ENCODE measurements at regions not wholly inside any gene's neighbourhood (a gene's known extent, or its start where the extent isn't known, plus 50 kb on each side); places are given as distances from the start of the nearest gene placed in this dataset.

DNA sequence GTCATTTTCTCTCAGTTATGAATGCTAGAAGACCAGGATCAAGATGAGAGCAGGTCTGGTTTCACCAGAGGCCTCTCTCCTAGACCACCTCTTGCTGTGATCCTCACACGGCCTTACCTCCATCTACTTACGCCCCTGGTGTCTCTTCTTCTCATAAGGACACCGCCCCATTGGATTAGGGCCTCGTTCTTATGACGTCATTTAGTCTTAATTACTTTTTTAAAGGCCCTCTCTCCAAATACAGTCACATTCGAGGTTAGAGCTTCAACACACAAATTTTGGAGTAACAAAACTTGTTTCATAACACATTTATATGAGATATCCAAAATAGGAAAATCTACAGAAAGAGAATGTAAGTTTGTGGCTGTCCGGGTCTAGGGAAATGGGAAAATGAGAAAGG is 391.0 kb upstream of the PITX2 start:
- no peak overlapping the region for H3K27ac ChIP-seq (ENCODE audit: low read depth, low read length)
- H3K36me3 ChIP-seq (ENCODE audit: control insufficient read depth, insufficient read depth, low read length) = no peaks in the 10 kb centered on the region
- Mint-ChIP-seq H3K27me3 (ENCODE audit: insufficient read depth) (peaks cover 2% of the 10 kb centered on the region), H3K27ac (no peak overlapping the region), H3K36me3 (ENCODE audit: low read depth) (no peaks in the 10 kb centered on the region), H3K4me1 (peaks cover 20% of the 10 kb centered on the region), H3K9me3 (no peaks in the 10 kb centered on the region), H3K4me3 (no peak overlapping the region)
- TF ChIP-seq, protein P1, sequence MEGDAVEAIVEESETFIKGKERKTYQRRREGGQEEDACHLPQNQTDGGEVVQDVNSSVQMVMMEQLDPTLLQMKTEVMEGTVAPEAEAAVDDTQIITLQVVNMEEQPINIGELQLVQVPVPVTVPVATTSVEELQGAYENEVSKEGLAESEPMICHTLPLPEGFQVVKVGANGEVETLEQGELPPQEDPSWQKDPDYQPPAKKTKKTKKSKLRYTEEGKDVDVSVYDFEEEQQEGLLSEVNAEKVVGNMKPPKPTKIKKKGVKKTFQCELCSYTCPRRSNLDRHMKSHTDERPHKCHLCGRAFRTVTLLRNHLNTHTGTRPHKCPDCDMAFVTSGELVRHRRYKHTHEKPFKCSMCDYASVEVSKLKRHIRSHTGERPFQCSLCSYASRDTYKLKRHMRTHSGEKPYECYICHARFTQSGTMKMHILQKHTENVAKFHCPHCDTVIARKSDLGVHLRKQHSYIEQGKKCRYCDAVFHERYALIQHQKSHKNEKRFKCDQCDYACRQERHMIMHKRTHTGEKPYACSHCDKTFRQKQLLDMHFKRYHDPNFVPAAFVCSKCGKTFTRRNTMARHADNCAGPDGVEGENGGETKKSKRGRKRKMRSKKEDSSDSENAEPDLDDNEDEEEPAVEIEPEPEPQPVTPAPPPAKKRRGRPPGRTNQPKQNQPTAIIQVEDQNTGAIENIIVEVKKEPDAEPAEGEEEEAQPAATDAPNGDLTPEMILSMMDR (conservative IDR thresholded peaks at IDR 0.05) = no peak
- 87 to 94% methylated on average over 3 to 7 of the region's 7 CpGs for WGBS, 2 experiments (ENCODE audit: insufficient coverage in 1 of 2, insufficient read length in 1 of 2)
- no peaks in the 10 kb centered on the region for H3K9me3 ChIP-seq (ENCODE audit: control insufficient read depth, low read length)
- H3K27me3 ChIP-seq (ENCODE audit: control insufficient read depth, insufficient read depth, low read length, poor library complexity, severe bottlenecking) = no peaks in the 10 kb centered on the region
- DNase-seq = no peak
- H3K4me1 ChIP-seq (ENCODE audit: control insufficient read depth, insufficient read depth, low read length) = peaks cover 2% of the 10 kb centered on the region
- no peak overlapping the region for H3K4me3 ChIP-seq (ENCODE audit: low read length)
- no peak overlapping the region for H3K9ac ChIP-seq (ENCODE audit: extremely low read depth, low read length, poor library complexity, severe bottlenecking)

DNA sequence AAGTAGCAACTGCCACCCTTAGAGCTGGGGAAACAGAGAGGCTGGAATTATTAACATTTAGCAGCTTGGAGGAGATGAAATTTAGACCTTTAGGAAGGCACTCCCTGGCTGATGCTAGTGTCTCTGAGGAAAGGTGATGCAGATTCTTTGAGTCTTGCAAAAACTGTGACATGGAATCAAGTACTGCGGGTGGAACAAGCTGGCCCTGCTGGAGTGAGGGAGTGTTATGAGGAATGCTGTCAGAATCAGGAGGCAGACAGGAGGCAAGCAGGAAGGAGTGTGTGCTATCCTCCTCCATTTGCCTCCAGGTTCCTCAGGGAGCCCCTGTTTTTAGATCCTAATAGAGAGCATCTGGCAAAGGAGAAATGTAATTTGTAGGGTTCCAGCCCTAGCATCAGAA is 391.7 kb upstream of the PITX2 start:
- peaks cover 20% of the 10 kb centered on the region for H3K4me1 Mint-ChIP-seq
- TF ChIP-seq, protein P1 (conservative IDR thresholded peaks at IDR 0.05) = no peak
- H3K9me3 ChIP-seq (ENCODE audit: control insufficient read depth, low read length) = no peaks in the 10 kb centered on the region
- no peaks in the 10 kb centered on the region for H3K36me3 ChIP-seq (ENCODE audit: control insufficient read depth, insufficient read depth, low read length)
- H3K4me1 ChIP-seq (ENCODE audit: control insufficient read depth, insufficient read depth, low read length) = peaks cover 2% of the 10 kb centered on the region
- H3K27me3 Mint-ChIP-seq (ENCODE audit: insufficient read depth) = peaks cover 2% of the 10 kb centered on the region
- H3K4me3 Mint-ChIP-seq = no peak overlapping the region
- no peaks in the 10 kb centered on the region for H3K27me3 ChIP-seq (ENCODE audit: control insufficient read depth, insufficient read depth, low read length, poor library complexity, severe bottlenecking)
- no peak overlapping the region for H3K9ac ChIP-seq (ENCODE audit: extremely low read depth, low read length, poor library complexity, severe bottlenecking)
- WGBS, 2 experiments (ENCODE audit: insufficient coverage in 1 of 2, insufficient read length in 1 of 2) = 85% methylated on average over 1 of the region's 1 CpG; no CpG with 5 or more reads in 1 of the 2 experiments
- H3K4me3 ChIP-seq (ENCODE audit: low read length) = no peak overlapping the region
- H3K27ac Mint-ChIP-seq = no peak overlapping the region
- H3K27ac ChIP-seq (ENCODE audit: low read depth, low read length) = no peak overlapping the region
- no peaks in the 10 kb centered on the region for H3K36me3 Mint-ChIP-seq (ENCODE audit: low read depth)
- DNase-seq = peak; percentile 44
- H3K9me3 Mint-ChIP-seq = no peaks in the 10 kb centered on the region

DNA sequence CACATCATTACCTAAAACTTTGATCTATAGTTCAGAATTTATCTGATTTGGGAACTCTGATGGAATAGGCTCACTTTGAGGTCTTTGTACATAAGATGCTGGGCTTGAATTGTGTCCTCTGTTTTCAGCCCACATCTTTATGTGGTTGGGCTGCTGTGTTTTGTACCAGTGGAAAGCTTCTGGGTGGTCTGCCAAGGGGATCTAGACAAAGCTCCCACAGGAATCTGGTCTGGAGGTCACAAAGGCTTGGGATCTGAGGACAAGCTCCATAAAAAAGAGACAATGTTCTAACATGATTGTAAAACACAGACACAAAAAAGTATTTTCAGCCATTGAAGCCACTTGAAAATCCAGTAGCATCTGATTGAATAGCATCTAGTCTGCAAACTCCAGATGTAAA is 393.5 kb upstream of the PITX2 start:
- H3K9me3 Mint-ChIP-seq = no peaks in the 10 kb centered on the region
- H3K36me3 Mint-ChIP-seq (ENCODE audit: low read depth) = no peaks in the 10 kb centered on the region
- no peak overlapping the region for H3K27ac ChIP-seq (ENCODE audit: low read depth, low read length)
- DNase-seq = no peak
- no peak overlapping the region for H3K27ac Mint-ChIP-seq
- no peak overlapping the region for H3K9ac ChIP-seq (ENCODE audit: extremely low read depth, low read length, poor library complexity, severe bottlenecking)
- H3K4me1 Mint-ChIP-seq = peaks cover 26% of the 10 kb centered on the region
- no peak overlapping the region for H3K4me3 ChIP-seq (ENCODE audit: low read length)
- no peaks in the 10 kb centered on the region for H3K9me3 ChIP-seq (ENCODE audit: control insufficient read depth, low read length)
- H3K27me3 ChIP-seq (ENCODE audit: control insufficient read depth, insufficient read depth, low read length, poor library complexity, severe bottlenecking) = no peaks in the 10 kb centered on the region
- peaks cover 2% of the 10 kb centered on the region for H3K27me3 Mint-ChIP-seq (ENCODE audit: insufficient read depth)
- peaks cover 4% of the 10 kb centered on the region for H3K4me1 ChIP-seq (ENCODE audit: control insufficient read depth, insufficient read depth, low read length)
- no peaks in the 10 kb centered on the region for H3K36me3 ChIP-seq (ENCODE audit: control insufficient read depth, insufficient read depth, low read length)
- TF ChIP-seq, protein P1 (conservative IDR thresholded peaks at IDR 0.05) = no peak
- H3K4me3 Mint-ChIP-seq = no peak overlapping the region
